Stimulated activated CD8-positive, alpha-beta memory T cell treated with anti-CD3 and anti-CD28 coated beads, Interleukin-12 subunit alpha, Interleukin-12 subunit beta, amount 100 ng/mL, for 24 hours (primary cell): ENCODE measurements at regions not wholly inside any gene's neighbourhood (a gene's known extent, or its start where the extent isn't known, plus 50 kb on each side); places are given as distances from the start of the nearest gene placed in this dataset.

Experiments
- DNase-seq: peaks from one replicate; pipeline ENCODE4 v3.0.0-alpha.2; 2020; ENCODE audit errors: extremely low read depth

DNA sequence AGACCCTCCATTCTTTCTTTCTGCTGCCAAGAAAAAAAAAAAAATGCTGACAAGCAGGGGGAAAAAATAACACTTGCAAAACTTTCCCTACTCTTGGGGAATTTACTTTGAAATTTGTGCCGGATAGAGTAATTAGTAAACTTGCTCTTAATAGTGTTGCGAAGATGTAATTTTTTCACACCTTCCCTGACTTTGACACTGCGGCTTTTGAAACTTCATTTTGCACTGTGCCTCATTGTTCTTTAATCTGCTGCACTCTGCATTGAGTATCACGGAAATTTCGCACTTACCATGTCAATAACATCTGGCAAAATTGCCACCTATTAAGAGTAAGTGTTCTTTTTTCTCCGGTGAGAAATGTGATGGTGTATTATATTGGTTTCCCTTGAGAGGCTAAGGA, 596.1 kb downstream of the VRK1 start:
- no peak for DNase-seq

- DNase-seq, result no peak
Measured at GRCh38 chr14:97395068-97395467, 597.9 kb downstream of the VRK1 start.

DNA sequence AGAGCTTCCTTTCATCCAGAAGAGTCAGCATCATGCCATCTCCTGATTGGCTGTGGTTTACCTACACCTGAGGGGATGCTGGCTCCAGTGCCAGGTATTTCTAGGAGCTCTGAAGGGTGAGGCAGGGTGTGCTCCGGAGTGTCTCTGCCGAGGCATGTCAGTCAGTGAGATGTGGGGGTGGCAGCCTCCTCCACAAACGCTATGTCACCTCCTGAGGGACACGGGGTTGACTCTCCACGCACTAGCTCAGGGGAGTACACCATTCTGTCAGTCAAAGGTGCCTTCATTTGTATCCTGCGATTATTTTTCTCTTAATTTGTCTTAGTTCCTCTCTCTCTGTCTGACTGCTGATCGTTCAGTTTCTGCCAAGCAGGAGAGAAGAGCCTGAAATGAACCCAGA, 604.5 kb downstream of the VRK1 start:
- DNase-seq, result no peak

GRCh38 chr14:97402279-97402678, 605.1 kb downstream of the VRK1 start:
- no peak for DNase-seq

DNA sequence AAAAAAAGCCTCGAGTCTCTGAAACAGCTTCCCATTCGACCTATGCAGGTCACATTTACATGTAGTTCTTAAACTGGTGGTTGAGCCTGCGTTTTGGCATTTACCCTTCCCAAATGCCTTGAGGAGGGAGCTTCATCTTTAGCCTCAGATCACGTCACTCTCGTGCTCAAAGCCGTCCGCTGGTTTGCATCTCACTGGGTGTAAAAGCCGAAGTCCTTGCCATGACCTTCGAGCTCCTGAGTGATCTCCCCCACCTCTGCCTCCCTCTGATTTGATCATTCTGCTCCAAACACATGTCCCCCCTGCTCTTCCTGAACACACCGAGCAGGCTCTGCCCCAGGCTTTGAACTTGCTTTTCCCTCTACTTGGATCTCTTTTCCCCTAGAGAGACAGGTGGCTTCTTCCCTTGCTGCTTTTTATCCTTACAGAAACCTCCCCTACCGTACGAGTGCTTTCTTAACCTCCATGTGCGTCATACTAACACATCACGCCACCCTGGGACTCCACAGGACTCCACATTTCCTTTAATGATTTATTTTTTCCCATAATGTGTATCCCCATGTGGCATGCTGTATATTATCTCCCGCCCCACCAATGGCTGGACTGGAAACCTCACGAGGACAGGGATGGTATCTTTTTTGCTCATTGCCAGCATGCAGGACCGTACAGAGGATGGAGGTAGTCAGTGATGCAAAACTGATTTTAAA, 610.7 kb downstream of the VRK1 start:
- no peak for DNase-seq

DNA sequence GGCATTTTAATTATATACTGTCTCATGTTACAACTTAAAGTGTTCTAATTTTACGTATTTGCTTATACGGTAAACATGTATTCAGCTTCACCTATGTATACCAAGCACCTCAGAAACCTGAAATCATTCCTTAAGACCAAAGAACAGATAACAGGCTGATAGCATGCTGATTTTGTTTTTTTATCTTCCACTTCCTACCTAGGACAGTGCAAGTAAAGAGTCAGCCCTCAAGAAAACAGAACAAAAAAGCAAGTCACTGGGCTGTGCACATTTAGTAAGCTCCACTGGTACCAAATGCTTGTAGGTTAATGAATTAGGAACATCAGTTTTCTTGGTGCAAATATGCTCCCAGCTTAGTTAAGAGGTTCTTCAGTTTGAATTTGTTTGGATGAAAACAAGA, 611.3 kb downstream of the VRK1 start:
- DNase-seq, result no peak

DNA sequence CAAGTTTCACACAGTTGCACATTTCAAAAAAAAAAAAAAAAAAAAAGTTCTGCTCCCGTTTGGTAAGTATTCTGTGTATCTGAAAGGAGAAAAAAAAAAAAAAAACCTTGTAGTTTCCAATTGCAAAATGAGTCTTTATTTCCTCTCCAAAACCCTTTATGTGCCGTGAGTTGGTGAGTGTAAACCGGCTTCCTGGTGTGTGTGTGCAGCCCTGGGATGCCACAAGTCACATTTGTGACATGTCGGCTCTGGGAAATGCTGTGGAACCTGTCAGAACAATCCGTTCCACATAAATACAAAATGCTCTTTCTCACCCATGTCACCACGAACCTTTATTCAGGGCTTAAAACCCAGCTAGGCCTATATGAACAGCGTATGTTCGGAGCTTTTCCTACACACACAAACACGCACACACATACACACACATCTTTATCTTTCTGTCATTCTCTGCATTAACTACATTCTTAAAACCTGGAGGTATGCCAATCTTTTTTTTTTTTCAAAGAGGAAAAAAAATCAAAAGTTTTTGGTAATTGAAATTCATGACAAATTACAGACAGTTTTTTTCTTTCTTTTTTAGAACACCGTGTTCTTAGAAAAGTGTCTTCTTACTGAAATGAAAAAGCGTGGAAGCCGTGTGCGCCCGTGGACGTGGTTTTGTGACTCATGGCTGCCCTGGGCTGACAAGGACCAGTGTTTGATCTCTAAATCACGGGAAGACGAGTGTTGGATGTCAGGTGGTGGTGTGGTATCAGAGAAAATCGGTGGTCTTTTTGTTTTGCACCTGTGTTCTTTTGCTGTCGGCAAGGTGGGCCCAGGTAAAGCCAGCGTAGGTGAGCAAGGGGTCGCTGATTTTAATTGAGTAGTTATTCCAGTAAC, 612.0 kb downstream of the VRK1 start:
- DNase-seq, result no peak

DNA sequence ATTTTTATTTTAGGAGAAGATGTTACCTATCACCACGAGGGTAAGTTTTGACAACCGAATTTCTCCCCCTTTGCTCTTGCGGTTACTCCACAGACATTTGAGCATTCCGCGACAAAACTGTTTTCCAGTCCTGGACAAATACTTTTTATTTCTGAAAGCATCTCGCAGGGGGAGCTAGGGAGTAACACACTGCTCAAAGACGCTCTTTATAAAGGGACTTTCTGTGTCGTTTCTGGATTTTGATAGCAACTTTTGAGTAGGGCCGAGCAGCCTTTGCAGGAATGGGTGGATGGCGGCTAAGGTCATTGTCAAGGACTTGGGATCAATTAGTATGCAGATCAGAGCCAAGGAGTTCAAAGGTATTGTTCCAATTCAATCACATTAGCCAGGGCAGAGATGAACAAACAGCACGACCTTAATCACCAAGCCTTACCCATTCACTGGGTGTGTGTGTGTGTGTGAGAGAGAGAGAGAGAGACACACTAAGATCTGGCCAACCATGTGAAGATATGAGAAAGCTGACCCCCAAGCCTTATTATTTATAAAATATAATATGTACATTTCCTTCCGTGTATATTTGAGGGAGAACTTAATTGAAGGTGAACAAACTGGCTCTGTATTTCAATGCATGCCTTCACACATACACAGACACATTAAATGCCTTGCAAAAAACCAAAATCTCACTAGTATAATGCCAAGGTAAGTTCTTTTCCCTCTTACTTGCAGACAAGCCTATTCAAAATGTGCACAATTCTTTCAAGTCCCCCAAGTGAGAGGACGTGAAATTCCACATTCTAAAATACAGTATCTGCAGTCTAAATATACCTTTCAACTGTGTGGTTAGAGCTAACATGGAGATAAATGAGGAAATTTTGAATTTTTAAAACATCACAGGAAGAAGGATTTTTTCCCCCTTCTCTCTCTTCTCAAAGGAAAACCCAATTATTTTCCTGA, 613.8 kb downstream of the VRK1 start:
- no peak for DNase-seq

DNA sequence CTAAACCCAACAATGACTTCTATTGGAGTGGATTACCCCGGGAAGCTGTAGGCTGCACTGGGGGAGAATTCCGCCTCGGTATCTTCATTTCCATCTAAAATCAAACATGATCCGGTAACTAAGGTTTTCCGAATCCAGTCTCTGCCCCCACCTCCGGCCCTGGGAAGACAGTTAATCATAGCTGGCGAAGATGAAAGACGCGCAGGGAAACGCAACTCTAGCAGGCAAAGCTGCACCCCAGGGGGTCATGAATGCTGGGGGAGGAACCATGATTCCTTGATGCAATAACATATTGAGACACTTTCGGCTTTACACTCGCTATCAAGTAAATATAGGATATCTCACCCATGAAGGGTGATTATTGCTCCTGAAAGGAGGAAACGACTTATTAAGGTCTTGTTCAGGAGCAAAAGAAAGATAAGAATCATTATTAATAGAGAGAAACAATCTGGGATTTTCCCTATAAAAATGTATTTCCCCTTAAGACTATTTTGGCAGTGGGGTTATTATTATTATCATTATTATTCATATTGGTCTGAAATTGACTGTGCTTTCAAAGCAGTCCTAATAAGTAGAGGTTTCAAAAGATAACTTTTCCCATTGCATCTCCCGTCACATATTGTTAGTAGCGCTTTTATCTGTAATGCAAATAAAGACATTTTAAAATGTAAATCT, 614.9 kb downstream of the VRK1 start:
- no peak for DNase-seq

GRCh38 chr14:97413022-97413539, 615.9 kb downstream of the VRK1 start:
- no peak for DNase-seq

DNA sequence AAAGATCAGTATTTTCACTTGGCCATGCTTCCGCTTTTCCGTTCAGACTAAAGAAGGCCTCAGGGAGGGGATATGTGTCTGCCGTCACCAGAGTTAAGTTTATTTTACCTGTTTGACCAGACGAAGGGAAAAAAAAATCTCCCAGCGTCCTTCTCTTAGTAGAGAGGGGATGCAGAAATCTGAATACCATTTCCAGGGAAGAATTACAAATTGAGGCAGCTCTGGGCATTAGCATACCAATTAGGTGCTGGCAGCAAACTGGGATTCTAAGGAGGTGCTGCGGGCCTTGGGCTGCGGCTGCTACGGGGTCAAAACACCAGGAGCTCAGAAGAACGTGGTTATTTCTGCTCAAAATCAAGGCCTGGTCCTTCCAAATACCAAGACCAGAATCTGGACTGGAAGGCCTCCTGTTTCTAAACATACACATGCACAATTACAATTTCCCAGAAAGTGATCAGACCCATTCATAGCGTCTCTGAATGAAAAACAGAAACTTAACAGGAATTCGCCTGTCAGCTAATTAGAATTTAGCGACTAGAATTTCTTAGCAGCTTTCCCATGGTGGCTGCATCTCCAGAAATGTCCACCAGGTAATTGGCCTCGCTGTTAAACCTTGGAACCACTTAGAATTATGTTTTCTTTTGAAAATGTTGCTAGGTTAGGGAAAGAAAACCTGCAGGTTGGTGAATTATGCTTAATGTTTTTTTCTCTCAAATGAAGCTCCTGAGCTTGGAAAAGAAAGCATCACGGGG, 617.0 kb downstream of the VRK1 start:
- no peak for DNase-seq

- DNase-seq, result no peak
Measured at GRCh38 chr14:97414718-97415098, 617.5 kb downstream of the VRK1 start.

- DNase-seq, result no peak
Measured at GRCh38 chr14:97415907-97416306, 618.7 kb downstream of the VRK1 start.

DNA sequence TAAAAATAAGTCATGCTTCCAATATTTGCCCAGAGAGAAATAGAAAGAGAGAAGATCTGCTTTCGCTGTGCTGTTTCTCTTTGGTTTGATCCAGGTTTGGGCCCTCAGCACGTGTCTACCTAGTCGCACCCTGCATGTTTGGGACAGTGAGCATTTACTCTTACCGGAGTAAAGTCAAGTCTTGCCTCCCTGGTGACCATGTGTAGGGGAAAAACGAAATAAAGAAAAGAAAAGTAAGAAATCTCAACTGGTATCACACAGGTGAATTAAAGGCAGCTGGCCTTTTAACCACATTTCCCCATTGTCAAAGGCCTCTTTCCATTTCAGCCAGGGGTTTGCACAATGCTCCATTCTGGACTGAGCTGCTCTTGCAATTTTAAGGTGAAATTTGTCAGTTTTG, 619.4 kb downstream of the VRK1 start:
- no peak for DNase-seq

DNA sequence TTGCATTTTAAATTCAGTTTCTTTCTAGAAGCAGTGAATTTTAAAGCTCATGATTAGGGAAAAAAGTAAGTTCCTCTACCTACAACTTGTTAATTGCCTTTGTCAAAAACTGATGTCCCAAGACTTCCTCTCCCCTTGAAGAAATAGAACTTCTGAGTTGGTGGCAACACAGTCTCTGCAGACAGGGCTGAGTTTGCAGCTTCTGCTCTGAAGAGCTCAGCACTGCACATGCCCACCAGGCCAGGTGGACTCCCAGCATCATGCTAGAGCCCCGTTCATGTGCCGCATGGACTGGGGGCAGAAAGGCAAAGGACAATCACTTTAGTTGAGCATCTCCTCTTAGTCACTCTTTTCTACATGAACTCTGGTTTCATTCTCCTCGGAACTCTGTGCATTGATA, 620.1 kb downstream of the VRK1 start:
- no peak for DNase-seq

- no peak for DNase-seq
Measured at GRCh38 chr14:97420211-97420610, 623.0 kb downstream of the VRK1 start.

GRCh38 chr14:97426776-97427175, 629.6 kb downstream of the VRK1 start:
- no peak for DNase-seq

DNA sequence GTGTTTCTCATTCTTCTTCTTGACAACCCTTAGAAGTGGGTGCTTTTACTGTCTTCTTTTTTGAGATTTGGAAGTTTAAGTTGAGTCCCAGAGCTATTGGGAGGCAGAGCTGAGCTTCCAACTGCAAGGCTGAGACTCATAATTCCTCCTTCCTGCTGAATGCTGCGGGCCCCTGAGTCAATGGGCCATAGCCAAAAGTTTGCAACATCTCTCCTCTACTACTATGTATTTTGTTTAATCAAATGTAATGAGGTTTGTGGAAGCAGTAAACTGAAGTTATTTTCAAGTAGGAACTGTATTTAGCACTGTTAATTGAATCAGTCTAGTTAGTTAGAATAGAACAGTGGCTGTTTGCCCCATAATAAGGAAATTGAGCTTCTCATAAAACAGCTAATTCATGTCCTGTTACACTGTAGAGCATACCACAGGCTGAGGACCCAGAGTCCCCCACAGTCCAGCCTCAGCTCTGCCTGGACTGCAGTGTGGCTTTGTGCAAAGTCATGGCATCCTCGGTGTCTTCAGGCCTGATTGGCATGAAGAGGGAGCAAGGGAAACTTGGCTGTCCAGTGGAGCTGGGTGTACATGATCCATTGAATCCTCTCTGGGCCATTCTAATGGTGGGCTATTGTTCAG, 631.7 kb downstream of the VRK1 start:
- DNase-seq, result no peak

DNA sequence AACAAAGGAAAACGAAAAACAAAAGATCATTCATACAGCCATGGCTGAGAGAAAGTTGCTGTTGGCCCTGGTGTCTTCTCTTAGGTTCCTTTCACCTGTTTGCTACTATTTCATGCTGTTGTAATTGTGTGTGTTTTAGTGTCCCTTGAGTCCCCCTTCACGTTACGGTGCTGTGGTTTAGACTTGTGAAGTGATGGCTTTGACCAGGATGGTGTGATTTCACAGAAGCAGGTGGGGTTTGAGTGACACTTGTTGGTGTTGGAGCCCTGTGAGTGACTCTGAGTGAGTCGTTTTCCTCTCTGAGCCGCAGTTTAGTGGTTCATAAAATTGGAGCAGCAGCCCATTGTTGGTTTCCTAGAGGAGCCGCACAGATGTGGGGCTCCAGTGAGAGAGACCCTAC, 635.4 kb downstream of the VRK1 start:
- no peak for DNase-seq

GRCh38 chr14:97441740-97442362, 644.7 kb downstream of the VRK1 start:
- DNase-seq, result no peak
